IMR-90 (cell line): ENCODE measurements at regions not wholly inside any gene's neighbourhood (a gene's known extent, or its start where the extent isn't known, plus 50 kb on each side); places are given as distances from the start of the nearest gene placed in this dataset.

Source experiments
- ATAC-seq: fragments of 200-7000 bp; cut with Tn5 transposase; 2 replicates; pipeline ENCODE4 v1.9.1; 2020; ENCODE audit warnings: low read depth, mild to moderate bottlenecking, moderate library complexity
- BruUV-seq: library from RNA; stranded (reverse); fragments of 400-500 nt; replicated peaks from 2 replicates; lab custom pipeline; 2021; lab: Mats Ljungman, UMichigan
- CTCF ChIA-PET: fragments of 300-600 bp; formaldehyde crosslinking; extraction: SDS; loops from one replicate; lab custom pipeline; 2021; ENCODE audit warnings: antibody characterized with exemption; lab: Yijun Ruan, JAX
- POLR2A ChIA-PET: fragments of 300-600 bp; sonication (Branson Sonifier 250); formaldehyde crosslinking; loops from one replicate; lab custom pipeline; 2022; ENCODE audit warnings: antibody characterized with exemption; ENCODE audit not compliant: unreplicated experiment; lab: Charles Lee
- DNase-seq: peaks from one replicate; pipeline ENCODE4 v3.0.0; 2013
- H2AFZ ChIP-seq: replicated peaks from 2 replicates; pipeline ENCODE3; 2013; ENCODE audit warnings: low read length, mild to moderate bottlenecking; ENCODE audit not compliant: poor library complexity
- H2AK5ac ChIP-seq: 2 replicates; pipeline ENCODE4 v1.6.1; 2013; ENCODE audit warnings: low read depth, low read length, inconsistent platforms
- H2AK9ac ChIP-seq: replicated peaks from 2 replicates; pipeline ENCODE3; 2013; ENCODE audit warnings: mild to moderate bottlenecking, low read depth, low read length, moderate library complexity; ENCODE audit not compliant: poor library complexity
- H2BK120ac ChIP-seq: 2 replicates; pipeline ENCODE4 v1.6.1; 2013; ENCODE audit warnings: low read depth, low read length, inconsistent platforms
- H2BK15ac ChIP-seq: 3 replicates; pipeline ENCODE4 v1.6.1; 2013; ENCODE audit warnings: low read depth, low read length, inconsistent platforms
- H2BK20ac ChIP-seq: 2 replicates; pipeline ENCODE4 v1.6.1; 2013; ENCODE audit warnings: low read depth, mild to moderate bottlenecking, inconsistent platforms, low read length, moderate library complexity
- H2BK5ac ChIP-seq: 2 replicates; pipeline ENCODE4 v1.6.1; 2013; ENCODE audit warnings: mild to moderate bottlenecking, low read depth, low read length, inconsistent platforms; ENCODE audit not compliant: poor library complexity, severe bottlenecking
- H3K14ac ChIP-seq: replicated peaks from 2 replicates; pipeline ENCODE4 v1.6.1; 2013; ENCODE audit warnings: low read depth, low read length, inconsistent platforms
- H3K18ac ChIP-seq: 2 replicates; pipeline ENCODE4 v1.6.1; 2013; ENCODE audit warnings: low read depth, low read length, control low read depth
- H3K23ac ChIP-seq: 2 replicates; pipeline ENCODE4 v1.6.1; 2013; ENCODE audit warnings: low read depth, low read length, inconsistent platforms
- H3K27ac ChIP-seq: 2 replicates; pipeline ENCODE4 v1.5.1; 2013; ENCODE audit warnings: mild to moderate bottlenecking, control low read depth, low read length; ENCODE audit not compliant: insufficient read depth
- H3K27me3 ChIP-seq: 2 replicates; pipeline ENCODE4 v1.6.1; 2013; ENCODE audit warnings: low read length; ENCODE audit not compliant: control insufficient read depth, insufficient read depth
- H3K36me3 ChIP-seq: 2 replicates; pipeline ENCODE4 v1.6.1; 2013; ENCODE audit warnings: low read length, mixed read lengths; ENCODE audit not compliant: control insufficient read depth, insufficient read depth
- H3K4ac ChIP-seq: 2 replicates; pipeline ENCODE4 v1.6.1; 2013; ENCODE audit warnings: low read depth, low read length, inconsistent platforms
- H3K4me1 ChIP-seq: 2 replicates; pipeline ENCODE4 v1.6.1; 2013; ENCODE audit warnings: low read length, mixed read lengths; ENCODE audit not compliant: control insufficient read depth, insufficient read depth
- H3K4me2 ChIP-seq: 2 replicates; pipeline ENCODE4 v1.6.1; 2013; ENCODE audit warnings: low read depth, mild to moderate bottlenecking, control low read depth, low read length, moderate library complexity
- H3K4me3 ChIP-seq: 2 replicates; pipeline ENCODE4 v1.5.1; 2013; ENCODE audit warnings: low read depth, mild to moderate bottlenecking, control low read depth, low read length, moderate library complexity; ENCODE audit not compliant: insufficient read depth
- H3K56ac ChIP-seq: 2 replicates; pipeline ENCODE4 v1.6.1; 2013; ENCODE audit warnings: low read length, inconsistent platforms; ENCODE audit not compliant: insufficient read depth; ENCODE audit errors: extremely low read depth
- H3K79me1 ChIP-seq, 2 experiments: 2 replicates each; pipeline ENCODE4 v1.6.1; 2013; ENCODE audit warnings: low read length in 2 of 2, inconsistent platforms in 1 of 2, low read depth in 1 of 2
- H3K9ac ChIP-seq: 2 replicates; pipeline ENCODE4 v1.6.1; 2013; ENCODE audit warnings: low read depth, low read length, control low read depth
- H3K9me1 ChIP-seq: 2 replicates; pipeline ENCODE4 v1.6.1; 2013; ENCODE audit warnings: low read length, inconsistent platforms; ENCODE audit not compliant: insufficient read depth
- H3K9me3 ChIP-seq: 2 replicates; pipeline ENCODE4 v1.6.1; 2013; ENCODE audit warnings: low read length; ENCODE audit not compliant: control insufficient read depth, insufficient read depth
- H4K20me1 ChIP-seq: 2 replicates; pipeline ENCODE4 v1.6.1; 2013; ENCODE audit warnings: low read length, inconsistent platforms; ENCODE audit not compliant: insufficient read depth
- H4K5ac ChIP-seq: 2 replicates; pipeline ENCODE4 v1.6.1; 2013; ENCODE audit warnings: mild to moderate bottlenecking, low read depth, low read length, control low read depth
- H4K8ac ChIP-seq, 2 experiments: 2 replicates each; pipeline ENCODE4 v1.6.1; 2013; ENCODE audit warnings: low read depth in 2 of 2, low read length in 2 of 2, control low read depth in 1 of 2, inconsistent platforms in 1 of 2
- H4K91ac ChIP-seq: 2 replicates; pipeline ENCODE4 v1.6.1; 2013; ENCODE audit warnings: low read depth, low read length, inconsistent platforms; ENCODE audit not compliant: insufficient read depth
- BHLHE40 ChIP-seq: fragments of 150-350 bp; IDR thresholded peaks from 2 replicates; pipeline ENCODE4 v1.6.1; 2016; ENCODE audit warnings: mild to moderate bottlenecking, low read depth, low read length
- CEBPB ChIP-seq: IDR thresholded peaks from 2 replicates; pipeline ENCODE4 v1.6.1; 2012; ENCODE audit warnings: low read depth, low read length, improper control_type of control experiment
- CHD1 ChIP-seq: IDR thresholded peaks from 2 replicates; pipeline ENCODE4 v1.6.1; 2012; ENCODE audit warnings: low read depth, low read length, improper control_type of control experiment
- CTCF ChIP-seq: conservative IDR thresholded peaks from 2 replicates; pipeline ENCODE4 v1.5.1; 2012; ENCODE audit warnings: mild to moderate bottlenecking, low read depth, low read length, improper control_type of control experiment
- ELK1 ChIP-seq: fragments of 150-350 bp; IDR thresholded peaks from 2 replicates; pipeline ENCODE4 v1.6.1; 2016; ENCODE audit warnings: low read depth, mild to moderate bottlenecking, low read length, moderate library complexity, borderline replicate concordance
- MAFK ChIP-seq: IDR thresholded peaks from 2 replicates; pipeline ENCODE4 v1.6.1; 2012; ENCODE audit warnings: low read depth, low read length, improper control_type of control experiment
- MAZ ChIP-seq: IDR thresholded peaks from 2 replicates; pipeline ENCODE4 v1.6.1; 2012; ENCODE audit warnings: low read depth, mild to moderate bottlenecking, low read length, improper control_type of control experiment, moderate library complexity, borderline replicate concordance
- NFE2L2 ChIP-seq: fragments of 150-350 bp; IDR thresholded peaks from 2 replicates; pipeline ENCODE4 v1.6.1; 2016; ENCODE audit warnings: low read depth, mild to moderate bottlenecking, low read length
- RAD21 ChIP-seq: IDR thresholded peaks from 2 replicates; pipeline ENCODE4 v1.6.1; 2012; ENCODE audit warnings: low read length, improper control_type of control experiment
- RFX5 ChIP-seq: IDR thresholded peaks from 2 replicates; pipeline ENCODE4 v1.8.0; 2012; ENCODE audit warnings: low read depth, mild to moderate bottlenecking, low read length, moderate library complexity
- SMC3 ChIP-seq: fragments of 150-350 bp; IDR thresholded peaks from 2 replicates; pipeline ENCODE4 v1.6.1; 2016; ENCODE audit warnings: low read depth, mild to moderate bottlenecking, antibody characterized with exemption, low read length, moderate library complexity
- WGBS, 2 experiments: methylation state at CpG; one replicate each; pipeline versions ENCODE4 v1.1.5 to v1.1.7; 2013; ENCODE audit warnings: missing lambda C conversion rate in 2 of 2; ENCODE audit not compliant: insufficient read length in 1 of 2; ENCODE audit errors: extremely low coverage in 2 of 2; 5-methylcytosine and 5-hydroxymethylcytosine counted together
- dilution Hi-C: fragments of 300-500 bp; cut with HindIII; formaldehyde crosslinking; loops from one replicate; pipeline ENCODE4 v1.14.3; 2018; ENCODE audit warnings: low sequenced_read_pairs; ENCODE audit not compliant: unreplicated experiment
- in situ Hi-C: fragments of 300-500 bp; cut with MboI; formaldehyde crosslinking; loops from 3 replicates; pipeline ENCODE4 v1.14.3; 2019; ENCODE audit warnings: low sequenced_read_pairs, inconsistent platforms, mixed read lengths
- intact Hi-C: fragments of 100-400 bp; cut with micrococcal nuclease; formaldehyde crosslinking; loops from 2 replicates; pipeline ENCODE4 v1.10.0; 2022

- 57% methylated on average over 1 of the region's 3 CpGs; no CpG with 5 or more reads in 1 of the 2 experiments for WGBS, 2 experiments
- Histone ChIP-seq H3K18ac (peak overlapping the region; percentile 77; the same call in 1 of the 2 replicates), H2BK15ac (peak overlapping the region; percentile 34; the same call in 1 of the 3 replicates), H3K36me3 (no peaks in the 10 kb centered on the region), H3K4ac (no peak overlapping the region), H3K4me1 (peaks cover 6% of the 10 kb centered on the region), H3K27ac (no peak overlapping the region), H3K56ac (no peak overlapping the region; the same call in 1 of the 2 replicates), H2BK5ac (peak overlapping the region; percentile 43), H4K8ac (peak overlapping the region in 1 of 2 experiments; percentile 13; a peak in 1 of 4 replicates), H4K91ac (no peak overlapping the region), H2AK9ac (no peak overlapping the region), H3K9ac (no peak overlapping the region), H3K79me1 (no peaks in the 10 kb centered on the region), H3K23ac (no peak overlapping the region; the same call in 1 of the 2 replicates), H2AK5ac (no peak overlapping the region), H3K14ac (no peak overlapping the region), H3K4me3 (no peak overlapping the region; the same call in 1 of the 2 replicates), H4K20me1 (no peaks in the 10 kb centered on the region), H3K9me1 (peaks cover 3% of the 10 kb centered on the region; the same call in 1 of the 2 replicates), H2BK120ac (peak overlapping the region; percentile 54), H2AFZ (no peak overlapping the region), H3K9me3 (no peaks in the 10 kb centered on the region), H3K27me3 (no peaks in the 10 kb centered on the region), H2BK20ac (no peak overlapping the region; the same call in 1 of the 2 replicates), H4K5ac (no peak overlapping the region), H3K4me2 (peak overlapping the region; percentile 95)
- POLR2A ChIA-PET = no interaction called here
- in situ Hi-C loops = no loop called here
- BruUV-seq = no TSS peak
- dilution Hi-C loops = no loop called here
- TF ChIP-seq NFE2L2 (peak; percentile 88), RFX5 (no peak), MAZ (no peak), RAD21 (no peak), CHD1 (no peak), CTCF (no peak), CEBPB (peak; percentile 76), SMC3 (no peak), ELK1 (no peak), BHLHE40 (no peak), MAFK (peak; percentile 21; the same call in 1 of the 2 replicates)
- ATAC-seq (peak; percentile 66), DNase-seq (peak; percentile 50)
- CTCF ChIA-PET = no interaction called here
- intact Hi-C loops = no loop called here
These were observed 161.5 kb upstream of the AGR3 start for GRCh38 chr7:17043012-17043877.
